WERI-Rb-1 (cell line): ENCODE measurements at regions not wholly inside any gene's neighbourhood (a gene's known extent, or its start where the extent isn't known, plus 50 kb on each side); places are given as distances from the start of the nearest gene placed in this dataset.
A peak's percentile ranks its signal among the peaks of the same experiment; 100 is the strongest.

ENCODE experiments used
- DNase-seq: peaks from one replicate; pipeline ENCODE4 v3.0.0-alpha.2; 2020
- H3K27ac ChIP-seq: fragments of 250-450 bp; sonication (Bioruptor Pico); 2 replicates; pipeline ENCODE4 v1.5.1; 2020; ENCODE audit warnings: mild to moderate bottlenecking, moderate library complexity
- H3K27me3 ChIP-seq: fragments of 250-450 bp; sonication (Bioruptor Pico); 2 replicates; pipeline ENCODE4 v1.5.1; 2021; ENCODE audit warnings: mild to moderate bottlenecking, low read depth, moderate library complexity; ENCODE audit not compliant: insufficient read depth, severe bottlenecking
- H3K36me3 ChIP-seq: fragments of 250-450 bp; sonication (Bioruptor Pico); 2 replicates; pipeline ENCODE4 v1.5.1; 2020; ENCODE audit warnings: mild to moderate bottlenecking, moderate library complexity
- H3K4me3 ChIP-seq: 2 replicates; pipeline ENCODE4 v1.5.1; 2011; ENCODE audit warnings: low read depth, mild to moderate bottlenecking, control low read depth, low read length
- H3K9me3 ChIP-seq: fragments of 250-450 bp; sonication (Bioruptor Pico); 2 replicates; pipeline ENCODE4 v1.5.1; 2021; ENCODE audit warnings: mild to moderate bottlenecking, moderate library complexity; ENCODE audit not compliant: severe bottlenecking
- TF ChIP-seq, protein P1 (sequence below): IDR thresholded peaks from 2 replicates; pipeline ENCODE4 v1.5.1; 2011; ENCODE audit warnings: low read depth, mild to moderate bottlenecking, control low read depth, inconsistent platforms, low read length

DNA sequence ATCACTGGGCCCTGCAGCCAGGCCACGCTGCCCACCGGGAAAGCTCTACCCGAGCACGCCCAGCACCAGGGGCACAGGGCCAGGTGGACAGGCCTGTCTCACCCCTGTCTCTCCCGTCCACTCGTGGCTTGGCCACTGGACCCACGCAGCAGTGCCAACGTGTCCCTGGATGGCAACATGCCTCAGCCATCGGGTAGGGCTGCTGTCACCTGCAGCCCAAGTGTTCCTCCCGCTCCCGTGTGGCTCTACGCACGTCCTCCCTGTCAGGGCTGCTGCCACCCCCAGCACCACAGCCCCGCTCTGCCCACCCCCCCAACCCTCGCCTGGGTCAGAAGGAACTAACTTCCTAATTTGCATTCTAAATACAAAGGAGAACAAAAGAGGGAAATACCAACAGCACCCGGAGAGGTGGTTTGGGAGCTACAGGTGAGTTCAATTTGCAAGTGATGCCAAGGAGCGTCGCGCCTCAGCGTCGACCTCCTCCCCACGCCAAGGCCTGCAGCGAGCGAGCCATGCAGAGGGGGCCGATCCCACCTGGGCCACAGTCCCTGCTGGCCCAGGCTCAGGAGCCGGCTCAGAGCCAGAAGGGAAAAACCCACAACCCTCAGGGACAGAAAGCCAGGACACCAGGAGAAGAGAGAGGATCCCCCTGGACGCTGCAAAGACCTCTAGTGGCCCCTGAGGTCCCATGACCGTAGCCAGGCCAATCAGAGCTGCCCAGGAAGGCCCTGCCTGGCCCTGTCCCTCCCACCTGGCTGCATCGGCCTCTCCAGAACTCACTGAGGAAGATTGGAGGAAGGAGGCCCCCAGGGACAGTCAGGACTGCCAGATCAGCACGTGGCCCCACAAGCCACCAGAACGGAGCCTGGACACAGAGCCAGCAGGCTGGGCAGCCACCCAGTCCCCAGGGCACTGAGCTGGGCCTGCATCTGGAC is 128.4 kb upstream of the SPACA7 start:
- Histone ChIP-seq H3K27me3 (peaks cover 100% of the 10 kb centered on the region), H3K36me3 (no peaks in the 10 kb centered on the region), H3K4me3 (no peak overlapping the region), H3K27ac (no peak overlapping the region), H3K9me3 (peaks cover 3% of the 10 kb centered on the region)
- TF ChIP-seq, protein P1, sequence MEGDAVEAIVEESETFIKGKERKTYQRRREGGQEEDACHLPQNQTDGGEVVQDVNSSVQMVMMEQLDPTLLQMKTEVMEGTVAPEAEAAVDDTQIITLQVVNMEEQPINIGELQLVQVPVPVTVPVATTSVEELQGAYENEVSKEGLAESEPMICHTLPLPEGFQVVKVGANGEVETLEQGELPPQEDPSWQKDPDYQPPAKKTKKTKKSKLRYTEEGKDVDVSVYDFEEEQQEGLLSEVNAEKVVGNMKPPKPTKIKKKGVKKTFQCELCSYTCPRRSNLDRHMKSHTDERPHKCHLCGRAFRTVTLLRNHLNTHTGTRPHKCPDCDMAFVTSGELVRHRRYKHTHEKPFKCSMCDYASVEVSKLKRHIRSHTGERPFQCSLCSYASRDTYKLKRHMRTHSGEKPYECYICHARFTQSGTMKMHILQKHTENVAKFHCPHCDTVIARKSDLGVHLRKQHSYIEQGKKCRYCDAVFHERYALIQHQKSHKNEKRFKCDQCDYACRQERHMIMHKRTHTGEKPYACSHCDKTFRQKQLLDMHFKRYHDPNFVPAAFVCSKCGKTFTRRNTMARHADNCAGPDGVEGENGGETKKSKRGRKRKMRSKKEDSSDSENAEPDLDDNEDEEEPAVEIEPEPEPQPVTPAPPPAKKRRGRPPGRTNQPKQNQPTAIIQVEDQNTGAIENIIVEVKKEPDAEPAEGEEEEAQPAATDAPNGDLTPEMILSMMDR, result no peak
- DNase-seq, result no peak

DNA sequence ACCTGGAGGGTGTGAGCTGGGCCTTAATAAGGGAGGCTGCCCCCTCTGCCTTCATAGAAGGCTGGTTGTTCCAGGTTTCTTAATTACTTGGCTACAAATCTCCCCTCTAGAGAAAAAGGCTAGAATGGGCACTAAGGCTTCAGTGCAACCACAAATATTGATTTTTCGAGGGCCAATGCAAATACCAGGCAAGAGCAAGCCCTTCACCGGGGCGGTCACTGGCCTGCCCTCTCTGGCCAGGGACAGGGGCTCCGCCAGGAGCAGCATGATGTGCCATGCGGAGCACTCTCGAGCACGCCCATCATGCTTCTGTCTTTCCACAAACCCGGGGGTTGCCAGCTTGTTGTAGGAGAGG is 127.8 kb upstream of the SPACA7 start:
- H3K36me3 ChIP-seq, result no peaks in the 10 kb centered on the region
- H3K27me3 ChIP-seq, result peaks cover 100% of the 10 kb centered on the region
- TF ChIP-seq, protein P1, result no peak
- no peak overlapping the region for H3K27ac ChIP-seq
- H3K9me3 ChIP-seq, result peaks cover 3% of the 10 kb centered on the region
- no peak overlapping the region for H3K4me3 ChIP-seq
- DNase-seq, result no peak

DNA sequence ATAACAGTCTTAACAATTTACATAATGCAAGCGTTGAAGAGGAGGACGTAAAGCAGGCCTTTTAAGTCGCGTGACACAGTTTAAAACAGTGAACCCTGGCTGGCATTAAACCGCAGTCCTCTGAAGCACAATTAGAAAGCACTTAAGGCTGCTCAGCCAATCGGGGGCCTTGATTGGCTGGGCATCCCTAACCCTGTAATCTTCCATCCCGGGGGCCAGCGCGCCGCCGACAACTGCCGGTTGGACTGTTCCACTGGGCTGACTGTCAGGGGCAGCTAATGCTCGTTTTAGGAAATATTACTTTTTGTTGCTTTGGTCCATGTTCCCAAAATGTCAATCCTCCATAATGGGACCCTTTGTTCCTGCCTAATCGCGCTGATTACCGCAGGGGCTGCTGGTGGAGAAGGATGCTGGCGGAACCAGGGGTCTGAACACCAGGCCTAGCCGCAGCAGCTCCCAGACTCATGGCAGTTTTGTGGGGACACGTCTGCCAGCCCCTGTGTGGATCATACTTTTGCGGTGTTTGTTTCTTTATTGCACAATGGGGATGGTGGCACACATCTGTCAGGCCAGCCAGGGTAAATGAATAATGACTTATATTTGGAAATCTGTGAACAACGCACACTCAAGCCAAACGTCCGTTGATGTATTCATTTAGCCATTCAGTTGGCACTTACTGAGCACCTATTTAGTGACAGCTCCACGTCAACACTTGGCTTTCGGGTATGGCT is 127.1 kb upstream of the SPACA7 start:
- Histone ChIP-seq H3K36me3 (no peaks in the 10 kb centered on the region), H3K4me3 (no peak overlapping the region), H3K27ac (no peak overlapping the region), H3K27me3 (peaks cover 100% of the 10 kb centered on the region), H3K9me3 (no peaks in the 10 kb centered on the region)
- TF ChIP-seq, protein P1, result no peak
- DNase-seq, result no peak

DNA sequence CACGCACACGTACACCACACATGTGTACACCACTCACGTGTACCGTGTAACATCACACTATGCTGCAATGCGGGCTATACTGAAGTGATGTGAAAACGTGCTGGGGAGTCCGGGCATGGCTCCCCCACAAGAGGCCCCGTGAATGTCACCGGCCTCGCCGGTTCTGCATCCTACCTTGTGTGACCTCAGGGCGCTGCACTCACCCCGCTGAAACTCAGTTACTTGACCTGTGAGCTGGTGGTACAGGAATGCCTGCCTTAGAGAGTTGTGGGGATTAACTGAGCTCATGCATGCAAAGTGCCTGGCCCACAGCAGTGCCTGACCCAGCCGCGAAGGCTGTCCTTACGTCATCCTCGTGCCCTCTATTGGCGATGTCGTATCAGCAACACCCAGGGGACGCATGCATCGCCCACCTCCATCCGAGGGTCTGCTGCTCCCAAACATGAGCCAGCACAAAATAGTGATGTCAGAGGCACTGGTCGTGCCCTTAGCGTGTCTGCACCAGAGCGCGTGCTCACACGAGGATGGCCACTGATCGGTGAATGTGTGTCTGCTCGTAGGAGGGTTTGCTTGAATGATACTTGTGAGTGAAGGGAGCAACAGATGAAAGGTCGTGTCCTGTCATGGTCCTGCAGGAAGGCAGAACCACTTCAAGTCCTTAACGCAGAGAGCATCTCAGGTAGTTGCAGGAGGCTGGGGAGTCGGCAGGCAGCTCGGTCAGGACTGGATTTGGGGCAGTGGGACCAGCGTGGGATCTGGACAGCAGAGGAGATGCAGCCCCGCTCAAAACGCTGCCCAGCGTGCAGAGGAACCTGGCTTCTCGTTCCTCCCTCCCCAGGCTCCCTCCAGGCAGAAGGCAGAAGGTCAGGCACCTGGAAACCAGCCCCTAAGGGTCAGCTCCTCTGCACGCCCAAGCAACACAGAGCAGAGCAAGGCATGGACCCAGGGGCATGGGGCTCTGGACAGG is 126.2 kb upstream of the SPACA7 start:
- Histone ChIP-seq H3K27me3 (peaks cover 100% of the 10 kb centered on the region), H3K4me3 (no peak overlapping the region), H3K27ac (no peak overlapping the region), H3K9me3 (no peaks in the 10 kb centered on the region), H3K36me3 (no peaks in the 10 kb centered on the region)
- TF ChIP-seq, protein P1, result no peak
- peak; percentile 9 for DNase-seq

DNA sequence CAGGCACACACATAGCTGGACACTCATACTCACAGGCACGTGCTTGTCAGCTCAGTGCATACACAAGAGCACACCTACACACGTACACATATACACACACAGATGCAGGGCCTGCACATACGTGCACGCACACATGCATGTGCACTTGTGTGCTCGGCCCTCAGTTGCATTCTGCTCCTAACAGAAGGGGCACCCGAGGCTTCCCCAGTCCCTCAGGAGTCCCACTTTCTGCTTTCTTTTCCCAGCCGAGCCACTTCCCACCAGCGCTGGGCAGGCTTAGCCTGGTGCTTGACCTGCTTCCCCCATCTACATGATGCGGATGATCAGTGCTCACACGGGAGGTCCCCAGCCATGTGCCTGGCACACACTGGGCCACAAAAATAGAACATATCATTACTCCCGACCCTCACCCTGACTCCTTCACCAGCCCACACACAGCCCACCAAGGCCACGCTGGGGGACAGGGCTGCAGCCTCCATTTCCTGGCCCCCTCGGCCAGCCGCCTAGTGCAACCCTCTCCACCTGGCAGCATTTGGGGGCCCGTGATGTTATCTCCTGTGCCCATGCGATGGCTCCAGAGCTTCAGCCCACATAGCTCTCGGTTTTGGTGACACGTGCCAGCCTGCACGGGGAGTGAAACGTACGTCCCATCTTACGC is 125.2 kb upstream of the SPACA7 start:
- Histone ChIP-seq H3K4me3 (no peak overlapping the region), H3K27ac (no peak overlapping the region), H3K36me3 (no peaks in the 10 kb centered on the region), H3K9me3 (no peaks in the 10 kb centered on the region), H3K27me3 (peaks cover 100% of the 10 kb centered on the region)
- DNase-seq, result no peak
- TF ChIP-seq, protein P1, result no peak
